ENCODE measurements at regions not wholly inside any gene's neighbourhood (a gene's known extent, or its start where the extent isn't known, plus 50 kb on each side); places are given as distances from the start of the nearest gene placed in this dataset.

- TF ChIP-seq CTCF (conservative IDR thresholded peaks at IDR 0.05), result no peak
- TF ChIP-seq EZH2 (IDR thresholded peaks at IDR 0.05; ENCODE audit: low read depth), result no peak
Observed at GRCh38 chr2:66660804-66661203, 225.9 kb downstream of the MEIS1 start.
